HG03342 (cell line): ENCODE measurements at regions not wholly inside any gene's neighbourhood (a gene's known extent, or its start where the extent isn't known, plus 50 kb on each side); places are given as distances from the start of the nearest gene placed in this dataset.

Source experiments
- ATAC-seq: cut with Tn5 transposase; IDR thresholded peaks from one replicate; pipeline ENCODE4 v1.9.1; 2021; ENCODE audit warnings: mild to moderate bottlenecking, moderate library complexity; ENCODE audit not compliant: unreplicated experiment

GRCh38 chr6:19127081-19127480 is 710.1 kb upstream of the ID4 start:
- no peak for ATAC-seq

- ATAC-seq, result no peak
These were observed 708.5 kb upstream of the ID4 start for GRCh38 chr6:19128701-19129100.

GRCh38 chr6:19135706-19136105 is 701.5 kb upstream of the ID4 start:
- no peak for ATAC-seq

- no peak for ATAC-seq
These were observed 699.7 kb upstream of the ID4 start for GRCh38 chr6:19137505-19137904.

GRCh38 chr6:19142275-19142674 is 694.9 kb upstream of the ID4 start:
- no peak for ATAC-seq

- ATAC-seq, result no peak
These were observed 686.9 kb upstream of the ID4 start for GRCh38 chr6:19150307-19150706.

GRCh38 chr6:19153270-19153980 is 683.7 kb upstream of the ID4 start:
- ATAC-seq, result no peak

- ATAC-seq, result no peak
These were observed 683.2 kb upstream of the ID4 start for GRCh38 chr6:19153981-19154295.

GRCh38 chr6:19156443-19156842 is 680.7 kb upstream of the ID4 start:
- no peak for ATAC-seq

- ATAC-seq, result no peak
These were observed 679.7 kb upstream of the ID4 start for GRCh38 chr6:19157486-19157885.

GRCh38 chr6:19158586-19158985 is 678.6 kb upstream of the ID4 start:
- ATAC-seq, result no peak

- ATAC-seq, result no peak
These were observed 678.1 kb upstream of the ID4 start for GRCh38 chr6:19159089-19159488.

GRCh38 chr6:19159561-19159960 is 677.6 kb upstream of the ID4 start:
- ATAC-seq, result no peak

- ATAC-seq, result no peak
These were observed 677.0 kb upstream of the ID4 start for GRCh38 chr6:19160081-19160730.

- ATAC-seq, result no peak
These were observed 669.9 kb upstream of the ID4 start for GRCh38 chr6:19167251-19167650.

- no peak for ATAC-seq
These were observed 667.8 kb upstream of the ID4 start for GRCh38 chr6:19169366-19169765.

- ATAC-seq, result no peak
These were observed 662.1 kb upstream of the ID4 start for GRCh38 chr6:19175023-19175422.

GRCh38 chr6:19180348-19181072 is 656.7 kb upstream of the ID4 start:
- no peak for ATAC-seq

GRCh38 chr6:19181211-19181610 is 656.0 kb upstream of the ID4 start:
- no peak for ATAC-seq

- no peak for ATAC-seq
These were observed 643.5 kb upstream of the ID4 start for GRCh38 chr6:19193624-19194023.

- no peak for ATAC-seq
These were observed 632.7 kb upstream of the ID4 start for GRCh38 chr6:19204445-19204844.

- no peak for ATAC-seq
These were observed 632.1 kb upstream of the ID4 start for GRCh38 chr6:19205076-19205475.
